ENCODE measurements at regions not wholly inside any gene's neighbourhood (a gene's known extent, or its start where the extent isn't known, plus 50 kb on each side); places are given as distances from the start of the nearest gene placed in this dataset.

- CTCF ChIA-PET = no interaction called here
- RAD21 ChIA-PET (ENCODE audit: unreplicated experiment) = no interaction called here
- SMC1A ChIA-PET (ENCODE audit: uncharacterized antibody, unreplicated experiment) = no interaction called here
- Histone ChIP-seq H3K36me3 (ENCODE audit: control insufficient read depth in 2 of 2, insufficient read depth in 2 of 2, low read length in 1 of 2) (no peaks in the 10 kb centered on the region), H3K9ac (ENCODE audit: control insufficient read depth, insufficient read depth, low read length) (no peak overlapping the region), H3K9me3 (replicated peaks; ENCODE audit: control insufficient read depth, insufficient read depth, low read length) (no peaks in the 10 kb centered on the region; the same call in 2 of the 3 replicates), H3K27me3 (replicated peaks in 1 of 2; ENCODE audit: control insufficient read depth in 2 of 2, insufficient read depth in 2 of 2, low read length in 1 of 2) (0 out of 4 replicates have a peak, but pooled peaks cover 0 to 2% of the 10 kb centered on the region in 2 experiments), H4K20me1 (ENCODE audit: control insufficient read depth, insufficient read depth) (no peaks in the 10 kb centered on the region), H3K4me2 (ENCODE audit: control insufficient read depth, insufficient read depth) (no peak overlapping the region), H3K4me1 (ENCODE audit: control insufficient read depth, insufficient read depth, low read length) (no peaks in the 10 kb centered on the region), H3K27ac (ENCODE audit: control insufficient read depth, insufficient read depth) (no peak overlapping the region), H3K79me2 (ENCODE audit: control insufficient read depth, insufficient read depth, low read length) (no peaks in the 10 kb centered on the region), H2AFZ (ENCODE audit: control insufficient read depth, low read depth, low read length) (no peak overlapping the region), H3K4me3 (no peak overlapping the region)
- in situ Hi-C loops (cut with MboI) = no loop called here
- TF ChIP-seq ETV6 (conservative IDR thresholded peaks at IDR 0.05 in 1 of 2, IDR thresholded peaks at IDR 0.05 in 1 of 2; ENCODE audit: borderline replicate concordance in 1 of 2, low read depth in 1 of 2) = no peak
- TF ChIP-seq RBBP5 (conservative IDR thresholded peaks at IDR 0.05) = no peak
- TF ChIP-seq ZNF687 (IDR thresholded peaks at IDR 0.05) = no peak
- no peak for TF ChIP-seq NR2F1 (conservative IDR thresholded peaks at IDR 0.05)
- TF ChIP-seq ZNF207 (IDR thresholded peaks at IDR 0.05; ENCODE audit: borderline replicate concordance) = no peak
- no peak for TF ChIP-seq TCF12 (IDR thresholded peaks at IDR 0.05; ENCODE audit: low read depth, low read length)
- no peak for TF ChIP-seq FOXM1 (IDR thresholded peaks at IDR 0.05; ENCODE audit: low read depth, low read length)
- TF ChIP-seq CUX1 (IDR thresholded peaks at IDR 0.05; ENCODE audit: insufficient replicate concordance, low read depth, low read length) = no peak
- WGBS (ENCODE audit: insufficient coverage, insufficient replicate concordance, low lambda C conversion rate, missing lambda C conversion rate) = 30% methylated on average over 12 of the region's 14 CpGs
- FAIRE-seq (no peak), DNase-seq (ENCODE audit: low read depth, low spot score) (no peak), ATAC-seq (no peak)
- intact Hi-C loops (cut with micrococcal nuclease; ENCODE audit: unreplicated experiment) = no loop called here
- POLR2A ChIA-PET = no interaction called here
- no TSS peak for BruUV-seq (replicated peaks)
Measured at GRCh38 chr2:239599299-239599698, 198.5 kb upstream of the HDAC4 start.

Measured in GM12878 (cell line).